Endothelial cell of umbilical vein (primary cell): ENCODE measurements at regions not wholly inside any gene's neighbourhood (a gene's known extent, or its start where the extent isn't known, plus 50 kb on each side); places are given as distances from the start of the nearest gene placed in this dataset.
A peak's percentile ranks its signal among the peaks of the same experiment; 100 is the strongest.
"Not testable (repeated sequence)": the region's sequence is repeated elsewhere in the genome, so short reads cannot be mapped to it uniquely, and the experiment has no call there.

Source experiments
- BruUV-seq: library from RNA; stranded (reverse); fragments of 400-500 nt; replicated peaks from 2 replicates; lab custom pipeline; 2021; lab: Mats Ljungman, UMichigan
- CTCF ChIA-PET: fragments of 300-600, 350-600 bp; sonication (Branson Sonifier 250); formaldehyde crosslinking; loops from one replicate; lab custom pipeline; 2021; ENCODE audit warnings: antibody characterized with exemption, inconsistent platforms; lab: Charles Lee
- POLR2A ChIA-PET: fragments of 300-600, 350-600 bp; sonication (Branson Sonifier 250); formaldehyde crosslinking; loops from one replicate; lab custom pipeline; 2021; ENCODE audit warnings: antibody characterized with exemption, inconsistent platforms; lab: Charles Lee
- DNase-seq: peaks from one replicate; pipeline ENCODE4 v3.0.0-alpha.2; 2011; ENCODE audit warnings: low read depth, low spot score
- FAIRE-seq: peaks from 2 replicates; lab custom pipeline; 2011; peaks lifted over from hg19 to GRCh38; lab: Jason Lieb, UNC
- H2AFZ ChIP-seq: 2 replicates; pipeline ENCODE4 v1.6.0; 2012; ENCODE audit warnings: low read depth, low read length, control low read depth, inconsistent platforms
- H3K27ac ChIP-seq: 2 replicates; pipeline ENCODE4 v1.5.1; 2011; ENCODE audit warnings: low read depth, mild to moderate bottlenecking, control low read depth, low read length, moderate library complexity; ENCODE audit not compliant: insufficient read depth
- H3K27me3 ChIP-seq, 2 experiments: 2 replicates each; pipeline versions ENCODE4 v1.6.0 to v1.6.1; 2011; ENCODE audit warnings: low read length in 2 of 2, mixed read lengths in 1 of 2; ENCODE audit not compliant: control insufficient read depth in 2 of 2, insufficient read depth in 2 of 2
- H3K36me3 ChIP-seq, 2 experiments: 2 replicates in 1 of 2; 3 replicates in 1 of 2; pipeline ENCODE4 v1.5.1; 2011; ENCODE audit warnings: low read length in 2 of 2, mild to moderate bottlenecking in 1 of 2, moderate library complexity in 1 of 2; ENCODE audit not compliant: control insufficient read depth in 2 of 2, insufficient read depth in 2 of 2; ENCODE audit errors: extremely low read depth in 1 of 2
- H3K4me1 ChIP-seq: 3 replicates; pipeline ENCODE4 v1.5.1; 2011; ENCODE audit warnings: mild to moderate bottlenecking, low read length; ENCODE audit not compliant: control insufficient read depth, insufficient read depth; ENCODE audit errors: extremely low read depth
- H3K4me2 ChIP-seq: 2 replicates; pipeline ENCODE4 v1.6.1; 2011; ENCODE audit warnings: low read length, control low read depth, mixed read lengths; ENCODE audit not compliant: insufficient read depth
- H3K4me3 ChIP-seq, 3 experiments: fragments of 200-600 bp in 1 of 3; sonication (generic), shearing (Covaris generic) in 1 of 3; replicated peaks in 1 of 3; 2 replicates each; pipeline ENCODE4 v1.5.1; 2011 to 2016; ENCODE audit warnings: control low read depth in 3 of 3, low read length in 3 of 3, mild to moderate bottlenecking in 2 of 3, inconsistent platforms in 1 of 3, low read depth in 1 of 3, moderate library complexity in 1 of 3; ENCODE audit not compliant: insufficient read depth in 1 of 3
- H3K79me2 ChIP-seq: 2 replicates; pipeline ENCODE4 v1.6.0; 2012; ENCODE audit warnings: low read length, inconsistent platforms; ENCODE audit not compliant: control insufficient read depth, insufficient read depth
- H3K9ac ChIP-seq: replicated peaks from 2 replicates; pipeline ENCODE3; 2011; ENCODE audit warnings: low read length, control low read depth; ENCODE audit not compliant: insufficient read depth; ENCODE audit errors: extremely low read depth
- H3K9me1 ChIP-seq: replicated peaks from 3 replicates; pipeline ENCODE4 v1.6.0; 2011; ENCODE audit warnings: mild to moderate bottlenecking, low read length; ENCODE audit not compliant: control insufficient read depth, insufficient read depth; ENCODE audit errors: extremely low read depth
- H3K9me3 ChIP-seq: replicated peaks from 2 replicates; pipeline ENCODE4 v1.5.1; 2012; ENCODE audit warnings: low read length, inconsistent platforms; ENCODE audit not compliant: control insufficient read depth, insufficient read depth
- H4K20me1 ChIP-seq: replicated peaks from 2 replicates; pipeline ENCODE3; 2011; ENCODE audit warnings: mild to moderate bottlenecking, low read length; ENCODE audit not compliant: control insufficient read depth, insufficient read depth; ENCODE audit errors: extremely low read depth
- EZH2 ChIP-seq: IDR thresholded peaks from 2 replicates; pipeline ENCODE4 v1.6.1; 2012; ENCODE audit warnings: borderline replicate concordance, low read depth, mild to moderate bottlenecking, moderate library complexity, low read length, inconsistent platforms; ENCODE audit not compliant: severe bottlenecking
- FOS ChIP-seq: IDR thresholded peaks from 2 replicates; pipeline ENCODE4 v1.6.1; 2011; ENCODE audit warnings: mild to moderate bottlenecking, low read length, moderate library complexity, borderline replicate concordance; ENCODE audit not compliant: insufficient read depth
- GATA2 ChIP-seq: IDR thresholded peaks from 2 replicates; pipeline ENCODE4 v1.7.0; 2011; ENCODE audit warnings: low read depth, mild to moderate bottlenecking, moderate library complexity, mixed read lengths, low read length; ENCODE audit not compliant: insufficient read length, insufficient read depth
- JUN ChIP-seq: IDR thresholded peaks from 2 replicates; pipeline ENCODE4 v1.6.1; 2011; ENCODE audit warnings: borderline replicate concordance, low read depth; ENCODE audit not compliant: insufficient read length, insufficient read depth
- MAX ChIP-seq: IDR thresholded peaks from 2 replicates; pipeline ENCODE4 v1.6.1; 2011; ENCODE audit not compliant: insufficient read depth, insufficient read length
- MYC ChIP-seq: IDR thresholded peaks from one replicate; pipeline ENCODE4 v1.6.1; 2011; ENCODE audit warnings: mild to moderate bottlenecking, low read depth, low read length
- POLR2A ChIP-seq: IDR thresholded peaks from 2 replicates; pipeline ENCODE4 v1.6.1; 2012; ENCODE audit warnings: low read depth, mild to moderate bottlenecking, control low read depth, low read length
- POLR2AphosphoS5 ChIP-seq: IDR thresholded peaks from 2 replicates; pipeline ENCODE4 v1.6.1; 2012; ENCODE audit warnings: low read depth, mild to moderate bottlenecking, control low read depth, low read length, moderate library complexity; ENCODE audit not compliant: insufficient read depth
- dilution Hi-C: fragments of 300-500 bp; cut with MboI; formaldehyde crosslinking; loops from one replicate; pipeline ENCODE4 v1.15.0; 2019; ENCODE audit warnings: low sequenced_read_pairs; ENCODE audit not compliant: extremely low pct_ligation_motif_present
- intact Hi-C: fragments of 100-400 bp; cut with micrococcal nuclease; formaldehyde crosslinking; loops from one replicate; pipeline ENCODE4 v1.10.0; 2022
- TF ChIP-seq, protein P1 (sequence below), 2 donors: IDR thresholded peaks; 1 replicate in 1 of 2; 2 replicates in 1 of 2; pipeline ENCODE4 v1.5.1; 2011; ENCODE audit warnings: low read length in 2 of 2, mild to moderate bottlenecking in 2 of 2, moderate library complexity in 2 of 2, control low read depth in 1 of 2, inconsistent platforms in 1 of 2, low read depth in 1 of 2; ENCODE audit not compliant: insufficient read depth in 1 of 2; ENCODE audit errors: extremely low read depth in 1 of 2

DNA sequence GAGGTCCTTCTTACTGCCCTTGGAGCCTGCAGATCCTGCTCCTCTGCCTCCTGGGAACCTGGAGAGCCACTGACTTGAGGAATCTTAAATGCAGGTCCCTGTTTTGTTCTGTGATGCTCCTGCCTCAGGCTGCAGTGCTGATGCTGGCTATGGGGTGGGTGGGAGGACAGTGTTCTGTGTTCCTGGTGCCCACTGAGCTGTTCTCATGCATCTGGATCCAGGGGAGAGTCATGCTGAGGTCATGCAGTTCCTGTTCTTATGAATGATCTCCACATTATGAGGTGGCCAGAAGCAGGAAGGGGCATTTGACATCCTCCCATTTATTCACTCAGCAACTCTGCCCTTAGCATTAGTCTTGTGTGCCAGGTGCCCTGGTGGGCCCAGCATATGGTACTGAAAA lies 113.5 kb upstream of the KCNJ18 start:
- H2AFZ ChIP-seq, POLR2A ChIA-PET, H3K4me2 ChIP-seq, H3K4me3 ChIP-seq, intact Hi-C loops, H3K36me3 ChIP-seq, H3K9ac ChIP-seq, H4K20me1 ChIP-seq, H3K4me1 ChIP-seq, FAIRE-seq, H3K27ac ChIP-seq, H3K79me2 ChIP-seq, H3K9me1 ChIP-seq, H3K27me3 ChIP-seq, dilution Hi-C loops, BruUV-seq, CTCF ChIA-PET, DNase-seq, H3K9me3 ChIP-seq: not testable (repeated sequence)
- peak; percentile 49 for TF ChIP-seq FOS

DNA sequence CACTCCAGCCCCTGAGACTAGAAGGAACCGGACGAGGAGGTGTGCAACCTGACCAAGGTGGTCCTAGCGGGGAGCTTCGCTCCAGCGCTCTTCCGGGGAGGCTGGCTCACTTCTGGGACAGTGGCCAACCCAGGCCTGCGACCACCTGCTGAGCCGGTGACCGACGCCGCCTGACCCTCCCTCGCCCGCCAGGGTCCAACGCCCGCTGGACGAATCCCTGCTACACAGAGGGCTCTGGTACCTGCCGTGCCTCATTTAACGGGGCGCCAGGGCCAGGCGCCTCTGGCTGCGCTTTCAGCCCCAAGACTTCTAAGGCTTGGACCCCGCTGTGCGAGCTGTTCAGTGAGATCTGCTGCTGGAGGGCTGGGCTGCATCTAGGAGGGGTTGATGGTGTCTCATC lies 99.5 kb upstream of the KCNJ18 start:
- H3K9me3 ChIP-seq = no peaks in the 10 kb centered on the region
- FAIRE-seq = no peak
- no peaks in the 10 kb centered on the region for H3K79me2 ChIP-seq
- no peaks in the 10 kb centered on the region for H4K20me1 ChIP-seq
- H3K4me3 ChIP-seq = no peak overlapping the region
- no peak overlapping the region for H3K9ac ChIP-seq
- intact Hi-C loops (no loop called here), dilution Hi-C loops (no loop called here)
- no peak overlapping the region for H3K27ac ChIP-seq
- ChIA-PET CTCF (no interaction called here), POLR2A (no interaction called here)
- no peaks in the 10 kb centered on the region for H3K9me1 ChIP-seq
- no peak overlapping the region for H3K4me2 ChIP-seq
- TF ChIP-seq MYC (no peak), JUN (no peak), GATA2 (no peak), POLR2AphosphoS5 (no peak), FOS (no peak), EZH2 (no peak), MAX (no peak), POLR2A (no peak)
- TF ChIP-seq, protein P1, sequence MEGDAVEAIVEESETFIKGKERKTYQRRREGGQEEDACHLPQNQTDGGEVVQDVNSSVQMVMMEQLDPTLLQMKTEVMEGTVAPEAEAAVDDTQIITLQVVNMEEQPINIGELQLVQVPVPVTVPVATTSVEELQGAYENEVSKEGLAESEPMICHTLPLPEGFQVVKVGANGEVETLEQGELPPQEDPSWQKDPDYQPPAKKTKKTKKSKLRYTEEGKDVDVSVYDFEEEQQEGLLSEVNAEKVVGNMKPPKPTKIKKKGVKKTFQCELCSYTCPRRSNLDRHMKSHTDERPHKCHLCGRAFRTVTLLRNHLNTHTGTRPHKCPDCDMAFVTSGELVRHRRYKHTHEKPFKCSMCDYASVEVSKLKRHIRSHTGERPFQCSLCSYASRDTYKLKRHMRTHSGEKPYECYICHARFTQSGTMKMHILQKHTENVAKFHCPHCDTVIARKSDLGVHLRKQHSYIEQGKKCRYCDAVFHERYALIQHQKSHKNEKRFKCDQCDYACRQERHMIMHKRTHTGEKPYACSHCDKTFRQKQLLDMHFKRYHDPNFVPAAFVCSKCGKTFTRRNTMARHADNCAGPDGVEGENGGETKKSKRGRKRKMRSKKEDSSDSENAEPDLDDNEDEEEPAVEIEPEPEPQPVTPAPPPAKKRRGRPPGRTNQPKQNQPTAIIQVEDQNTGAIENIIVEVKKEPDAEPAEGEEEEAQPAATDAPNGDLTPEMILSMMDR (IDR thresholded peaks at IDR 0.05; ENCODE audit: extremely low read depth in 1 of 2, insufficient read depth in 1 of 2, low read depth in 1 of 2, low read length in 2 of 2) = no peak
- no peaks in the 10 kb centered on the region for H3K4me1 ChIP-seq
- no TSS peak for BruUV-seq
- H3K36me3 ChIP-seq = no peaks in the 10 kb centered on the region
- no peaks in the 10 kb centered on the region for H3K27me3 ChIP-seq
- no peak for DNase-seq
- H2AFZ ChIP-seq = no peak overlapping the region

DNA sequence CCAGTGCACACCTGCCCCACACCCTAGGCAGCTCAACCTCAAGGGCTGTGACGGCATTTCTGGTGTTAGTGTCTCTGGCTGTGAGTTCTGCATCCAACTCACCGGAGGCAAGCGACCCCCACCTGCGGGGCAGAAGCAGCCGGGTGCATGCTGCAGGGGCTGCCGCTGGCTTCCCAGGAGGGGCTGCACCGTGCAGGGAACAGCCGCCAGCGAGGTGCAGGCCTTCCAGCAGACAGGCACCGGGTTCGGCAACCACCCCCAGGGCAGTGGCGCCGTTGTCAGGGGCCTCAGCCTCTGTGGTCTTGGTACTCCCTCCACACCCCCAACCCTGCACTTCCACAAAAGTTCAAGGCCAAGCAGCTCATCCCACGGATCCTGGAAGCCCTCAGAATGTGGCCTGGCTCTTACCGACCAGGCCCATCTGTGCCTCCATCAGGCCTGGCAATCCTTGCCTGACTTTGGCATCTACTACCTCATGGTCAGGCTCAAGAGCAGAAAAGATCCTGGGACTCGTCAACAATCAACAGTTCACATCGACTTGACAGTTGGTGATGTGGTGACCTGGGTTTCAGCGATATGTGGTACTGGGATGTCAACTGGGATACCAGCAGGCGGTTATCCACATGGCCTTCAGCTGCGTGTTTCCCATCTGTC lies 98.7 kb upstream of the KCNJ18 start:
- FAIRE-seq, H3K9me1 ChIP-seq, H2AFZ ChIP-seq, POLR2A ChIA-PET, DNase-seq, H3K4me1 ChIP-seq, dilution Hi-C loops, H3K9me3 ChIP-seq, H3K4me3 ChIP-seq, intact Hi-C loops, H3K9ac ChIP-seq, CTCF ChIA-PET, H3K36me3 ChIP-seq, H3K27me3 ChIP-seq, H4K20me1 ChIP-seq, H3K4me2 ChIP-seq, H3K27ac ChIP-seq, BruUV-seq, H3K79me2 ChIP-seq: not testable (repeated sequence)
